Lower leg skin (tissue), 4 donors: ENCODE measurements at regions not wholly inside any gene's neighbourhood (a gene's known extent, or its start where the extent isn't known, plus 50 kb on each side); places are given as distances from the start of the nearest gene placed in this dataset.

Experiments
- DNase-seq, 2 donors: peaks; one replicate each; pipeline ENCODE4 v3.0.0-alpha.2; 2019; ENCODE audit warnings: low spot score in 2 of 2
- H3K4me3 ChIP-seq: fragments of 200-600 bp; sonication (generic); 2 replicates; pipeline ENCODE4 v1.5.1; 2017; ENCODE audit warnings: mild to moderate bottlenecking, low read depth; ENCODE audit not compliant: poor library complexity, severe bottlenecking
- CTCF ChIP-seq, 3 donors: fragments of 450-650 bp; IDR thresholded peaks; one replicate each; pipeline ENCODE4 v1.5.1; 2016; ENCODE audit warnings: antibody characterized with exemption in 3 of 3, mild to moderate bottlenecking in 3 of 3, moderate library complexity in 2 of 3
- POLR2A ChIP-seq, 2 donors: fragments of 450-650 bp; IDR thresholded peaks; one replicate each; pipeline ENCODE4 v1.6.1; 2016 to 2017; ENCODE audit warnings: antibody characterized with exemption in 2 of 2, mild to moderate bottlenecking in 1 of 2, moderate library complexity in 1 of 2
- WGBS, 2 donors: methylation state at CpG; one replicate each; pipeline ENCODE4 v1.1.5; 2018; 5-methylcytosine and 5-hydroxymethylcytosine counted together
- intact Hi-C: fragments of 100-400 bp; cut with DNase I; formaldehyde crosslinking; loops from one replicate; pipeline ENCODE4 v1.15.0; 2023; ENCODE audit warnings: low total_unique reads

DNA sequence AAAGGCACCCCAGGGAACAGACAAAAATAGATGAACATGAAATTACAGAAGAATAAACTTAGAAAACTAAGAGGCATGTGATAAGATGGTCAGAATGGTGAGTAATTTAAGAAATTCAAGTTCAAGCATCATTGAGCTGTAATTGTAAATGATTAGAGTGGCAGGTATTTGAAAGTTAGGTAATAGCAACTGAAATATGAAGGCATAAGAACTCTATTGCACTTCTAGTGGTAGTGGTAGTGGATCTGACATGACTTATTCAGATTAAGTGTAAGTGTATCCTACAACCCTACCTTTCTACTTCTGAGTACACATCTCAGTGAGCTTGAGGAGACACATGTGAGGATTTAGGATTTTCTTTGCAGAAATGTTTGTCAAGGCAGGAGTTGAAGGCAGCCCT, 192.9 kb upstream of the RIOK2 start:
- H3K4me3 ChIP-seq: no peak overlapping the region
- TF ChIP-seq POLR2A (IDR thresholded peaks at IDR 0.05) (no peak), CTCF (IDR thresholded peaks at IDR 0.05) (no peak)
- intact Hi-C loops: no loop called here
- DNase-seq: no peak

GRCh38 chr5:97377582-97377981, 194.5 kb upstream of the RIOK2 start:
- no peak for DNase-seq
- TF ChIP-seq CTCF (IDR thresholded peaks at IDR 0.05): no peak
- no peak overlapping the region for H3K4me3 ChIP-seq
- WGBS, 2 donors: 60 to 72% methylated on average over 1 of the region's 1 CpG
- intact Hi-C loops: no loop called here

DNA sequence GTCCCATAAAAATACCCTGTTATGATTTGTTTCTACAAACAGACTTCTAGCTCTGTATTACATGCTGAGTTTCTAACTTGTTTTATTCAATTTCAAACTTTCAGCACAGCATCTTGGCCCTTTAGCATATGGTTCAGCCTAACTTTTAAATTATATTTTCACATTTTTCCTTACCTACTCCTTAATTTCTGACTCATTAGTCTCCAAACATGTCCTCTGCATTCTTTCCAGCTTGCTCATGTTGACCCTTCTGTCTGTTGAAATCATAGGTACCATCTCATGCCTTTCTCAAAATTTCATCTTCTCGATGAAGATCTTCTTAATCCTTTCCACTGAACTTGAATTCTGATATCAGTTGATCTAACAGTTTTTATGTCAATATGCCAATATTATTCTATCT, 200.9 kb upstream of the RIOK2 start:
- 91 to 94% methylated on average over 1 of the region's 1 CpG for WGBS, 2 donors
- intact Hi-C loops: no loop called here
- TF ChIP-seq POLR2A (IDR thresholded peaks at IDR 0.05) (no peak), CTCF (IDR thresholded peaks at IDR 0.05) (no peak)

GRCh38 chr5:97388794-97389193, 205.7 kb upstream of the RIOK2 start:
- WGBS, 2 donors: 90 to 93% methylated on average over 2 of the region's 2 CpGs
- intact Hi-C loops: no loop called here
- no peak for DNase-seq
- H3K4me3 ChIP-seq: no peak overlapping the region
- TF ChIP-seq CTCF (IDR thresholded peaks at IDR 0.05): no peak
- TF ChIP-seq POLR2A (IDR thresholded peaks at IDR 0.05): no peak

More for the DNA sequence above, 200.9 kb upstream of the RIOK2 start:
- DNase-seq: no peak
- no peak overlapping the region for H3K4me3 ChIP-seq

DNA sequence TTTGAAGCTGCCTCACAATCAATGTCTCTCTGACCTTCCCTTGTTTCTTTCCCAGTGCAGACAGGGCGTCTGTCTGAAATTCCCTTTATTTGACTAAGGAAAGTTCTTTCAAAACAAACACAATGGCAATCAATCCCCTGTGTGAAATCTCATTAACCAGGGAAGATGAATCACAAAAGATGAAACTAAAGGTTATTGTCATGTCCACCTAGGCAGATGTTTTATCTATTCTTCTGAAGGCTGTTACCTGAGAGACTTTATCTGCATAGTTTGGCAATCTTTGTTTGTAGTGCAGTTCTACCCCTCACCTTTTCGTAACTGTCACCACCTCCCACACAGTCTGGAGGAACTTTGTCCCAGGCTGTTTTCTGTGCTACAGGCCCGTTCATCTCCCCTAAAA, 217.5 kb upstream of the RIOK2 start:
- no peak overlapping the region for H3K4me3 ChIP-seq
- no peak for TF ChIP-seq POLR2A (IDR thresholded peaks at IDR 0.05)
- no peak for TF ChIP-seq CTCF (IDR thresholded peaks at IDR 0.05)
- WGBS, 2 donors: 69 to 79% methylated on average over 3 of the region's 3 CpGs
- intact Hi-C loops: no loop called here
- no peak for DNase-seq

DNA sequence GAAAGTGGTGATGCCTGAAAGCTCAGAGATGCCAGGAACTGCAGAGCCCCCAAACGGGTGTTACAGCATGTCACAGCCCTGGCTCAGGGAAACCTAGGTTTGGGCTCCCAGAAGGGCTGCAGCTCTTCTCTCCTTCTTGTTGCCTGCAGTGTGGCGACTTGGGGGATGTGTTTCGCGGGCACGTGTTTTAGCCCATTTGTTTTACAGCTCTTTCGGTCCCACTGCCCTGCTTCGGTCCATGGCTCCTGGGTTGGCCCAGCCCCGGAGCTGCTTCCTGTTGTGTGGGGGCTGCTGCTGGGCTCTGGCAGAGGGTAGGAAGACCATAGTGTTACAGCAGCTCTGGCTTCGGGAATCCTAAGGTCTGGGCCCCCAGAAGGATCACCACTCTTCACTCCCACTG, 222.9 kb upstream of the RIOK2 start:
- 93 to 96% methylated on average over 9 of the region's 9 CpGs for WGBS, 2 donors
- no peak for DNase-seq
- TF ChIP-seq POLR2A (IDR thresholded peaks at IDR 0.05) (no peak), CTCF (IDR thresholded peaks at IDR 0.05) (no peak)
- H3K4me3 ChIP-seq: no peak overlapping the region
- intact Hi-C loops: no loop called here
